Immature natural killer cell (primary cell): ENCODE measurements at regions not wholly inside any gene's neighbourhood (a gene's known extent, or its start where the extent isn't known, plus 50 kb on each side); places are given as distances from the start of the nearest gene placed in this dataset.
A peak's percentile ranks its signal among the peaks of the same experiment; 100 is the strongest.
"Not testable (repeated sequence)": the region's sequence is repeated elsewhere in the genome, so short reads cannot be mapped to it uniquely, and the experiment has no call there.

Experiments
- DNase-seq, 3 donors: peaks; one replicate each; pipeline ENCODE4 v3.0.0; 2022; ENCODE audit warnings: mixed read lengths in 1 of 3
- H3K27ac Mint-ChIP-seq, 6 donors: one replicate each; pipeline ENCODE4 v1.8.0; 2020; ENCODE audit warnings: mixed read lengths in 6 of 6, mild to moderate bottlenecking in 5 of 6, inconsistent platforms in 4 of 6, moderate library complexity in 3 of 6
- H3K27me3 Mint-ChIP-seq, 3 donors: one replicate each; pipeline ENCODE4 v1.8.0; 2020 to 2021; ENCODE audit warnings: low read depth in 3 of 3, mild to moderate bottlenecking in 3 of 3, mixed read lengths in 3 of 3, moderate library complexity in 3 of 3, inconsistent platforms in 1 of 3
- H3K36me3 Mint-ChIP-seq, 3 donors: one replicate each; pipeline ENCODE4 v1.8.0; 2020; ENCODE audit warnings: mixed read lengths in 3 of 3, inconsistent platforms in 2 of 3, mild to moderate bottlenecking in 2 of 3
- H3K4me1 Mint-ChIP-seq, 2 donors: one replicate each; pipeline ENCODE4 v1.8.0; 2020; ENCODE audit warnings: inconsistent platforms in 2 of 2, mild to moderate bottlenecking in 2 of 2, mixed read lengths in 2 of 2, moderate library complexity in 1 of 2
- H3K4me3 Mint-ChIP-seq, 5 donors: one replicate each; pipeline ENCODE4 v1.8.0; 2020; ENCODE audit warnings: mild to moderate bottlenecking in 5 of 5, mixed read lengths in 5 of 5, inconsistent platforms in 3 of 5, moderate library complexity in 3 of 5
- H3K9me3 Mint-ChIP-seq, 6 donors: one replicate each; pipeline ENCODE4 v1.8.0; 2020; ENCODE audit warnings: mild to moderate bottlenecking in 6 of 6, mixed read lengths in 6 of 6, inconsistent platforms in 4 of 6, moderate library complexity in 3 of 6

DNA sequence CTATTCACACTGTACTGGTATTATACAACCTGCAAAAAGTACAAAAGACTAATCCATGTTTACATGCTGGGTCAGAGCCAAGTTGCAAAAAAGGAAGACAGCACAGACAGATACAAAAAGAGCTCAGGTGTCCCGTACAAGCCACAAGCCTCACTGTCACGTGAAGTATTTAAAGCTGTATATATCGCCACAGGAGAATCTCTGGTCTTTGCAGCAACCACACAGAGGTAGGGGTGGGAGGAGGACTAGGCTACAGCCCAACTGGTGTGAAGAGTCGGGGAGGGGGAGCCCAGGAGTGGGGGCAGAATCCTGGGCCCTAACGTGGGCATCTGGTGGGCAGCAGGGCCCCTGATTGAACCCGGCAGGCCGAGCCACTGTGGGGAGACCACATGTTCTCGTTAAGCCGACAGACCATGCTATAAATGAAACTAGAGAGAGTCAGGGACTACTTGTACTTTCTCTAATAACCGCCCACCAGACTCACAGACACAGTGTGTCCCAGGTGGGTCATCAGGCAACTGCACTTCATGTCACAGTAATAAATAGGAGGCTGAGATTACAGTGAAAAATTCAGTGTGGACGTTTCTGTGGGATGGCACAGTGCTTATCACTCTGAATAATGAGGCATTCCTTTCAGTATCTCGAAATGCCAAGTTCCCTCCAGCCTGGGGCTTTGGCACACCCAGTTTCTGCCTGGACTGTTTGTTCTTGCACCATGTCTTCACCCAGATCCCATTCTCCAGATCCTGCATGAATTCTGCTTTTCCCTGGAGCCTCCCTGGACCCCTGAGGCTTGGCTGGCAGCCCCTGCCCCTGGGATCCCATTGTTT is 79.3 kb upstream of the SH3PXD2B start:
- H3K4me1 Mint-ChIP-seq, result no peaks in the 10 kb centered on the region
- H3K27me3 Mint-ChIP-seq, result peaks cover 0 to 6% (median 2%) of the 10 kb centered on the region in 3 donors
- H3K9me3 Mint-ChIP-seq, result no peaks in the 10 kb centered on the region
- no peaks in the 10 kb centered on the region for H3K36me3 Mint-ChIP-seq
- no peak for DNase-seq
- H3K27ac Mint-ChIP-seq, result no peak overlapping the region
- H3K4me3 Mint-ChIP-seq, result peak overlapping the region in 1 of 5 donors; percentile 11

DNA sequence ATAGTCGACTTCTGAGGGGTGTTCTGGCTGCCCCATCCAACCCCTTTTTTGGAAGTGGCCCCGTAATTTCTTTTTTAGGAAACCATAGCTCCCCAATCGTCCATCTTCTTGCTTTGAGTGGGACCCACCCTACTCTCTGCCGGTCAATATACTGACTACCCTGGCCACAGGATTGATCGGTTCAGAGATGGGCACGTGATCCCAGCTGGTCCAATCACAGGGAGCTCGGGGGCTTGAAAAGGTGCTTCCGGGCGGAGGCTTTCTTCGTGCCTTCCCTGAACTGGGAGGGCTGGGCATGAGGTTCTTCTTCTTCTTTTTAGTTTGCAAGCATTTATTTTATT is 78.7 kb upstream of the SH3PXD2B start:
- H3K27me3 Mint-ChIP-seq, result peaks cover 2 to 6% (median 2%) of the 10 kb centered on the region in 3 donors
- H3K4me3 Mint-ChIP-seq, result peak overlapping the region in 1 of 5 donors; percentile 11
- H3K36me3 Mint-ChIP-seq, result no peaks in the 10 kb centered on the region
- H3K27ac Mint-ChIP-seq, result no peak overlapping the region
- DNase-seq, result no peak
- H3K4me1 Mint-ChIP-seq, result no peaks in the 10 kb centered on the region
- no peaks in the 10 kb centered on the region for H3K9me3 Mint-ChIP-seq

DNA sequence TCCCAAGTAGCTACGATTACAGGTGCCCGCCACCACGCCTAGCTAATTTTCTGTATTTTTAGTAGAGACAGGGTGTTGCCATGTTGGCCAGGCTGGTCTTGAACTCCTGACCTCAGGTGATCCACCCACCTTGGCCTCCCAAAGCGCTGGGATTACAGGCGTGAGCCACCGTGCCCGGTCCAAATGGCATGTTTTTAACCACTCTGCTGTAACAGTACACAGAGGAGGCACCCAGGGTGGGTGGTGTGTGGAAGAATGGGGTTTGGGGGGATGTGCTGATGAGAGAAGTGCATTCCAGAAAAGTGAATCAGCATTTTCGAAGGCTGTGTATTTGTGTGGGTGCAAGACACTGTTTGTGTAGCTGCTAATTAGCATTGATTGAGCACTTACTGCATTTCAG is 78.1 kb upstream of the SH3PXD2B start:
- DNase-seq, H3K27me3 Mint-ChIP-seq, H3K4me3 Mint-ChIP-seq, H3K4me1 Mint-ChIP-seq, H3K27ac Mint-ChIP-seq, H3K9me3 Mint-ChIP-seq, H3K36me3 Mint-ChIP-seq: not testable (repeated sequence)

DNA sequence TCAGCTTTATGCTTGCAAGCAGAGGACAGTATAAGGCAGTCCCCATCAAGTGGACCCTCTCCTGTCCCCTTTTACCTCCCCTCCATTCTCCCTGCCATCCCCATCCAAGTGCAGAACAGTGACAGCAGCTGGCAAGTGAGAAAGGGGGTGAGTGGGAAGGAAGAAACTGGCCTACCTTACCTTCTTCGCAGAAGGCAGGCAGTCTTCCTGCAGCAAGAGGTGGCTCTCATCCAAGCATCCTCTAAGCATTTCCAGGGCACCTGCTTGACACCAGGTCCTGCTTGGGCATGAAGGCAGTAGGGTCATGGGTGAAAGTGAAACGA is 77.3 kb upstream of the SH3PXD2B start:
- no peak for DNase-seq
- no peaks in the 10 kb centered on the region for H3K9me3 Mint-ChIP-seq
- H3K27ac Mint-ChIP-seq, result no peak overlapping the region
- no peaks in the 10 kb centered on the region for H3K36me3 Mint-ChIP-seq
- H3K27me3 Mint-ChIP-seq, result peaks cover 2 to 16% (median 2%) of the 10 kb centered on the region in 3 donors
- H3K4me1 Mint-ChIP-seq, result no peaks in the 10 kb centered on the region
- no peak overlapping the region for H3K4me3 Mint-ChIP-seq

DNA sequence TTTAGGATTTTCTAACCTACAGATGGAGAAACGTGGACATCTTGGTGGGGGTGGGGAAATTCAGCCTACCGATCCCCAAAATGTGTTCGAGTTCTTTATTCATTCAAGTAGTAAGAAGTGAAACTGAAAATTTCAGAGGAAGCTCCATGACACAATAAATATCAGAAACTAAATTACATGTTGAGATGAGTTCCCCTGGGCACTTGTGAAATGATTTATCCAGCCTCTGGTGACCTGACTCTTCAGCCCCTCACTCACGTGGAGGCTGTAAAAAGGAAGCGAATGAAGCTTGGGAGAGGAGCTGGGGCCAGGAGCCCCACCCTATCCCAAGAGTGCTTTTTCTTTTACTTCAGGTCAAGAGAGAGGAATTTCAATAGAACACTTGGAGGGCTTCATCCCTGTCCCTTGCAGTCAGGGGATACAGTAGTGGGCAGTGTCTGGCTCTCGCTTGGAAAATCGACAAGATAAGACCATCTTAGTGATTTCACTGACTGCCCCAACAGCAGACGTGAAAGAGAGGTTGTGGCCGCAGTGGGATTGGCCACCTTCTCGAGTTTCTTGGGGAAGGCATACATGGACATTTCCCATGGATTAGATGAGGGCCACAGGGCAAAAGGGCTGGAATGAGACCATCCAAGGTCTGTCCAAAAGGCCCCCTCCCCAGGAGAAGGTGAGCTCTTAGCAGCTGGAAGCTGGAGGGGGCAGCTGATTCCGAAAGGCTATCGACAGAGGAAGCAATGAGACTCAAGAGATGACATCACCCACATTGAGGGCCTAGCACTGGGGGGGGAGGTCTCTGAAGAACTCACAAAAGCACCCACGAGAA is 76.8 kb upstream of the SH3PXD2B start:
- H3K27ac Mint-ChIP-seq, result no peak overlapping the region
- H3K4me1 Mint-ChIP-seq, result no peaks in the 10 kb centered on the region
- no peak overlapping the region for H3K4me3 Mint-ChIP-seq
- H3K9me3 Mint-ChIP-seq, result no peaks in the 10 kb centered on the region
- H3K36me3 Mint-ChIP-seq, result no peaks in the 10 kb centered on the region
- no peak for DNase-seq
- H3K27me3 Mint-ChIP-seq, result peaks cover 2 to 18% (median 2%) of the 10 kb centered on the region in 3 donors

DNA sequence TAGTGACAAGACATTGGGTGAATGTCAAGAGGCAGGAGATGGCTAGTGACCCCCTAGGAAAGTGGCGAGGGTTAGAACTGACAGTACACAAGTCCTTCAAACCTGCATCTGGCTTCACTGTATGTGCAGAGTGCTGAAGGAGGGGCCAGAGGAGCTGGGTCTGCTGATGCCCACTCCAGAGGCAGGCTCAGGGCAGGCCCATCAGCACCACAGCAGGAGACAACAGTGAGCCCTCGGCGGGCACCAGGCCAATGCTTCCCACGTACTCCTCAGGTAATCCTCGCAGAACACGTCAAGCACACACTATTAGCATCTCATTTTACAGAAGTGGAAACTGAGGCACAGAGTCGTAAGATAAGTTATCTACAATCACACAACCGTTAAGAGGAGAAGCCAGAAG is 76.1 kb upstream of the SH3PXD2B start:
- Mint-ChIP-seq H3K27me3 (peaks cover 2 to 18% (median 2%) of the 10 kb centered on the region in 3 donors), H3K4me3 (no peak overlapping the region), H3K36me3 (no peaks in the 10 kb centered on the region), H3K27ac (no peak overlapping the region), H3K4me1 (no peaks in the 10 kb centered on the region), H3K9me3 (no peaks in the 10 kb centered on the region)
- DNase-seq, result no peak

DNA sequence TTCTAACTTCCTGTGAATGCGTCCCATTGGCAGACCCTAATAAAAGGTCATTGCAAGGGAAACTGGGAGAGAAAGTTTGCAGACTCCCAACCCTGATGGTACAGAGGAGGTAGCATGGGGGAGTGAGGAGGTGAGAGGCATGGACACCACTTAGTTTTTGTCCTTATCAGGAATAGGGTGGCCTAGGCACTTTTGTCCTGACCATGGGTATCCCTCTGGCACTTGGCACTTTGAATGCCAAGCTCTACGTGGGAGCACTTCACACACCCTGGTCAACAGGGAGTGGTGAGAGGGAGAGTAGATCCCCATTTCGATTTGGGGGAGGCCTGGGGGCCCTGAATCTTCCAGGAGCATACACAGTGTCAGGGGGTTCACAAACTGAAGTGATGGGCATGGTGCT is 75.6 kb upstream of the SH3PXD2B start:
- Mint-ChIP-seq H3K9me3 (no peaks in the 10 kb centered on the region), H3K27ac (no peak overlapping the region), H3K36me3 (no peaks in the 10 kb centered on the region), H3K4me1 (no peaks in the 10 kb centered on the region), H3K27me3 (peaks cover 2 to 18% (median 2%) of the 10 kb centered on the region in 3 donors), H3K4me3 (no peak overlapping the region)
- no peak for DNase-seq

DNA sequence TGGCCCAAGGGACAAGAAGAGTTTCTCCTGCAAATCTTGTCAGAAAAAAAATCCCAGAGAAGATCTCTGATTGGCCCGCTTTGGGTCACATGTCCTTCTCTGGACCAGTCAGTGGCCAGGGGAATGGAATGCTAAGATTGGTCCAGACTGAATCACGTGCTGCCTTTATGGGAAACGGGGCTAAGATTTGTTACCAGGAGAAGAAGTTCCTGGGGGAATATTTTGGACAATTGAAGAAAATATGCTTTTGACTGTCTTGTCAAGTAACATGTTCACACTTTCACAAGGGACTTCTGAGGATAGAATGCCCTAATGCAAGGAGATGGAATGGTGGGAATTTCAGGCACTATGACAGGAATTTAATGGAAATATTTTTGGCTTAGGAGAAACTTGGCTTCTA is 74.1 kb upstream of the SH3PXD2B start:
- Mint-ChIP-seq H3K4me3 (no peak overlapping the region), H3K27ac (no peak overlapping the region), H3K36me3 (no peaks in the 10 kb centered on the region), H3K4me1 (no peaks in the 10 kb centered on the region), H3K9me3 (peaks cover 0 to 2% (median 0%) of the 10 kb centered on the region in 6 donors), H3K27me3 (peaks cover 2 to 20% (median 4%) of the 10 kb centered on the region in 3 donors)
- no peak for DNase-seq

DNA sequence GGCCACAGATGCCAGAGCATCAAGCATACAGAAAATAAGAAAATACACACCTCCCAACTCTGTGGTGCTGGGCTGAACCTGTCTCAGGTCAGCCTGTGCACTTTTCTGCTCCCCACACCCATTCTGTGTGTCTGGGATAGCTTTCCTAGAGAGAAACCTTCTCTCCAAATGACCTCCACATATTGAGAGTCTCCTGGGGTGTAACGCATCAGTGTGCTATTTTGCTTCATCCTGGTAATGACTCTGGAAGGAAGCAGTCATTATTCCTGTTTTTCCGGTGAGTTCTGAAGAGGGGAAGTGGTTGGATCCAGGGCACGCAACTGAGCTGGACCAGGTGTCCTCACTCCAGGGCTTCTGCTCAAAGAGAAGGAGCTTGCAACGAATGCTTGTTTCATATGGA is 73.2 kb upstream of the SH3PXD2B start:
- no peak overlapping the region for H3K4me3 Mint-ChIP-seq
- peaks cover 0 to 2% (median 0%) of the 10 kb centered on the region in 6 donors for H3K9me3 Mint-ChIP-seq
- peaks cover 2 to 22% (median 4%) of the 10 kb centered on the region in 3 donors for H3K27me3 Mint-ChIP-seq
- H3K4me1 Mint-ChIP-seq, result no peaks in the 10 kb centered on the region
- no peaks in the 10 kb centered on the region for H3K36me3 Mint-ChIP-seq
- DNase-seq, result no peak
- no peak overlapping the region for H3K27ac Mint-ChIP-seq

DNA sequence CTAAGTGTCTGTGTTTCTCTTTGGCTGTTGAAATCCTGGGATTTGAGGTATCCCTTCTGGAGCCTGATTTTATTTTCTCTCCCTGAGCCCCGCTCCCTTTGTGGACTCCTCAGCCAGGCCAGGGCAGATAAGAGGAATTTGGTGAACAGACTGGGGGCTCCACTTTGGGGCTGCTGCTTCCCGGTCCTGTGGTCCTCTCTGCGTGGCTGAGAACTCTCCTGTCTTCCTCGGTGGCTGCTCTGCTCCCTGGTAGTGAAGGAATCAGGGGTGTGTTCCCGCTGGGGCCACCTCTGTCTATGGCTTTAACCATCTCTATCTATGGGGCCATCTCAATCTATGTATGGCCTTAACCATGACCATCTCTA is 71.7 kb upstream of the SH3PXD2B start:
- Mint-ChIP-seq H3K36me3 (no peaks in the 10 kb centered on the region), H3K27me3 (peaks cover 4 to 20% (median 9%) of the 10 kb centered on the region in 3 donors), H3K27ac (no peak overlapping the region), H3K4me3 (no peak overlapping the region), H3K4me1 (no peaks in the 10 kb centered on the region), H3K9me3 (peaks cover 3 to 8% (median 5%) of the 10 kb centered on the region in 6 donors)
- DNase-seq, result no peak

DNA sequence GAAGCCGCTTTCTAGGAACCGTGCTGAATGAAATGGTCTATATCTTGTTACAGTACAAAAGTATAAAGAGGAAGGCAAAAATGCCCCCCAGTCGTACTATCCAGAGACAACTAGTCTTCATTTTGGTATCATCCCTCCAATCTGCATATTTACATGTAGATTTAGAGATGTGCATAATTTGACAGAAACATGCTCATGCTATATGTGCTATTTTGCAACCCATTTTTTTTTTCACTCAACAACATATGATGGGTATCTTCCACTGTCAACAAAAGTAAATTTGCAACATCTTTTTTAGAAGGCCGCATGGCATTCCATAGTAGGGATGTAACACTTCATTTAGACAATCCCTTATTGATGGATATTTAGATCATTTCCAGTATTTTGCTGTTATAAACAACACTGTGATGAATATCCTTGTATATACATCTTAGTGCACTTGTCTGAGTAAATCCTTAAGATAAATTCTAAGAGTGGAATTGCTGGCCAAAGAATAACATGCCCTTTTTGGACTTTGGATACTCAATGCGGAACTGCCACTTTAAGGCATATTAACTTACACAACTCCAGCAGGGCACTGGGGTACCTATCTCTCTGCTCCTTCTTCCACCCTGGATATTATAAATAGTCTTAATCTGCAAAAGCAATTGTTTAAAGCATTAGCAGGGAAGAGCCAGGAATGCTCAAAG is 71.1 kb upstream of the SH3PXD2B start:
- DNase-seq, result no peak
- H3K36me3 Mint-ChIP-seq, result no peaks in the 10 kb centered on the region
- H3K27me3 Mint-ChIP-seq, result peaks cover 4 to 18% (median 9%) of the 10 kb centered on the region in 3 donors
- H3K27ac Mint-ChIP-seq, result no peak overlapping the region
- H3K4me3 Mint-ChIP-seq, result no peak overlapping the region
- H3K9me3 Mint-ChIP-seq, result peaks cover 5 to 10% (median 8%) of the 10 kb centered on the region in 6 donors
- H3K4me1 Mint-ChIP-seq, result no peaks in the 10 kb centered on the region

DNA sequence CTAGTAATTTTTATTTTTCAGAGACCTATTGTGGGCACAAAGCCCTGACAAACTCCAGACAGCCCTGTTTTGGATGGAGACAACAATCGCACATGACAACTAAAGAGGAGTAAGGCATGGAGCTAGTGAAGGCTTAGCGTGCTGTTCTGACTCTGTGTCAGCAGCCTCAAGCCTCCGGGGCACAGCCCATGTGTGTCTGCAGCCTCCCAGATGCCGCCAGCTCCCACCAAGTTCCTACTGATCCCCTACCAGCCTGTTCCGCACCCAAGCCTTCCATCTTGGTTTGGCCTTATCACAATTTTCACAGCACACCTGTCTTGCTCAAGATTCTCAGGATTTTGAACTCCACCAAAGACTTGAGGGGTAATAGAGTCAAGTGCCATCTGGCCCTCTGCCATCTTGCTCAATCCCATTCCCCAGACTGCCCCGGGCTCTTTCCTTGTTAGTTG is 70.3 kb upstream of the SH3PXD2B start:
- H3K27ac Mint-ChIP-seq, result no peak overlapping the region
- H3K4me1 Mint-ChIP-seq, result no peaks in the 10 kb centered on the region
- no peaks in the 10 kb centered on the region for H3K36me3 Mint-ChIP-seq
- no peak for DNase-seq
- peaks cover 2 to 16% (median 9%) of the 10 kb centered on the region in 3 donors for H3K27me3 Mint-ChIP-seq
- no peak overlapping the region for H3K4me3 Mint-ChIP-seq
- peaks cover 5 to 13% (median 10%) of the 10 kb centered on the region in 6 donors for H3K9me3 Mint-ChIP-seq

DNA sequence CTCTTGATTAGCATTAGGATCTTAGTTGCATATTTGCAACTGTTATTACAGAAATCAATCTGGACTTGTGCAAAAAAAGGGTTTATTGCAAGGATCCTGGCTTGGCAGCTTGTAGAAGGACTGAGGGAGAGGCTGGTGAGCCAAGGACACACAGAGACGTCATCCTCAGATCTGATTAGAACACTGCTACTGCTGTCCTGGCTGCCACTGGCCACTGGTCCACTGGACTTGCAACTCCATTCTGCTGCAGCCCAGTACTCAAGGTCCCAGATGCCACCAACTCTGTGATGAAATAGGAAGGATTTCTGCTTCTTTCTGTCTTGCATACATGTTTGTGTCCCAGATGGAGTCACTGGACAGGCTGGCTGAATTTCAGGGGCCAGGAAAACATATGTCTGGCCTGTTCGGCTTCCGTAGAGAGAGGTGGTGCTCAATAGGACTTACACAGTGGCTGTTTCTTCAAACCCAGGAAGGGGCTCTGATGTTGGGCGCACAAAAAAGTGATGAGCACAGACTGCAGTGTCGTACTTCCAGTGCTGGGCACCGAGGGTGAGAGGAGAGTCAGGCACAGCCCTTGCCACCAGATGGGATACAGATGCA is 68.9 kb upstream of the SH3PXD2B start:
- Mint-ChIP-seq H3K27ac (no peak overlapping the region), H3K36me3 (no peaks in the 10 kb centered on the region), H3K4me3 (no peak overlapping the region), H3K9me3 (peaks cover 5 to 13% (median 10%) of the 10 kb centered on the region in 6 donors), H3K27me3 (peaks cover 3 to 16% (median 7%) of the 10 kb centered on the region in 3 donors), H3K4me1 (no peaks in the 10 kb centered on the region)
- no peak for DNase-seq
